NCI-H345 treated with DMSO at 0.1 percent for 48 hours (cell line): ENCODE measurements at regions not wholly inside any gene's neighbourhood (a gene's known extent, or its start where the extent isn't known, plus 50 kb on each side); places are given as distances from the start of the nearest gene placed in this dataset.
"Not testable (repeated sequence)": the region's sequence is repeated elsewhere in the genome, so short reads cannot be mapped to it uniquely, and the experiment has no call there.

Experiments used
- DNase-seq: peaks from one replicate; lab custom pipeline; 2025; ENCODE audit not compliant: unreplicated experiment; lab: John Stamatoyannopoulos, UW

GRCh38 chr11:109964487-109964886 is 128.7 kb upstream of the ZC3H12C start:
- no peak for DNase-seq

GRCh38 chr11:109965445-109965844 is 127.7 kb upstream of the ZC3H12C start:
- not testable (repeated sequence) for DNase-seq

GRCh38 chr11:109965926-109966325 is 127.3 kb upstream of the ZC3H12C start:
- DNase-seq: not testable (repeated sequence)

GRCh38 chr11:109967136-109967535 is 126.1 kb upstream of the ZC3H12C start:
- not testable (repeated sequence) for DNase-seq

GRCh38 chr11:109968299-109968698 is 124.9 kb upstream of the ZC3H12C start:
- DNase-seq: no peak

GRCh38 chr11:109968781-109969180 is 124.4 kb upstream of the ZC3H12C start:
- no peak for DNase-seq

GRCh38 chr11:109970516-109971183 is 122.5 kb upstream of the ZC3H12C start:
- no peak for DNase-seq

GRCh38 chr11:109971184-109971523 is 122.0 kb upstream of the ZC3H12C start:
- no peak for DNase-seq

GRCh38 chr11:109972181-109972715 is 120.9 kb upstream of the ZC3H12C start:
- DNase-seq: no peak

GRCh38 chr11:109972939-109973338 is 120.3 kb upstream of the ZC3H12C start:
- no peak for DNase-seq

GRCh38 chr11:109973486-109973885 is 119.7 kb upstream of the ZC3H12C start:
- DNase-seq: no peak

GRCh38 chr11:109974523-109974922 is 118.7 kb upstream of the ZC3H12C start:
- no peak for DNase-seq

- DNase-seq: no peak
Measured at GRCh38 chr11:109978895-109979294, 114.3 kb upstream of the ZC3H12C start.

- DNase-seq: no peak
Measured at GRCh38 chr11:109981031-109981636, 112.1 kb upstream of the ZC3H12C start.

- no peak for DNase-seq
Measured at GRCh38 chr11:109983358-109983757, 109.8 kb upstream of the ZC3H12C start.

- no peak for DNase-seq
Measured at GRCh38 chr11:109984634-109985289, 108.4 kb upstream of the ZC3H12C start.

GRCh38 chr11:109986488-109986887 is 106.7 kb upstream of the ZC3H12C start:
- DNase-seq: no peak

- DNase-seq: no peak
Measured at GRCh38 chr11:109991835-109992234, 101.4 kb upstream of the ZC3H12C start.

- DNase-seq: no peak
Measured at GRCh38 chr11:109993786-109994185, 99.4 kb upstream of the ZC3H12C start.

- no peak for DNase-seq
Measured at GRCh38 chr11:109994907-109995306, 98.3 kb upstream of the ZC3H12C start.

- no peak for DNase-seq
Measured at GRCh38 chr11:109996060-109996459, 97.1 kb upstream of the ZC3H12C start.

- no peak for DNase-seq
Measured at GRCh38 chr11:109998921-109999320, 94.3 kb upstream of the ZC3H12C start.
